MM.1S (cell line): ENCODE measurements at regions not wholly inside any gene's neighbourhood (a gene's known extent, or its start where the extent isn't known, plus 50 kb on each side); places are given as distances from the start of the nearest gene placed in this dataset.

Source experiments
- EZH2 ChIP-seq: fragments of 300-600 bp; sonication (generic); optimal IDR thresholded peaks from 2 replicates; pipeline ENCODE3; 2017; ENCODE audit warnings: low read depth, mild to moderate bottlenecking, antibody characterized with exemption, low read length, mixed read lengths
- EZH2phosphoT487 ChIP-seq: fragments of 300-600 bp; sonication (generic); IDR thresholded peaks from 2 replicates; pipeline ENCODE4 v1.6.1; 2018; ENCODE audit warnings: antibody characterized with exemption, low read length
- TF ChIP-seq, protein P1 (sequence below): fragments of 300-600 bp; sonication (generic); IDR thresholded peaks from 2 replicates; pipeline ENCODE4 v1.5.1; 2016; ENCODE audit warnings: antibody characterized with exemption, low read length, mixed read lengths

DNA sequence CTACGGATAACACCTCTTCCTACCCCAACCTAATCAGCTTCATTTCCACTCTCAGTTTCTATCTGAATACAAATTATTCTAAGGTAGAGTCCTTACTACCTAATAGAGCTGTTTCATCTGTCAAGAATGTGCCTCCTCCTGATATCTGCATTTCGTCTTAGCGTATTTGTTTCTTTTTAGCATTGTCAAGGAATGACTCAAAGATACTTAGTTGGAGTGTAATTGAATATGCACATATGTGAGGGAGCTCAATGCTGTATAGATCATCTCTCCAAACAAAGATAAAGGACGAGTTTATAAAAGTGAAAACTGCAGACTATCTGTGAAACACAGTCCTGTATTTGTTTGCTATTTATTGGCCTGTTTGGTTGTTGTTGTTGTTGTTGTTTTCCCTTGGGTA lies 2059.4 kb upstream of the CELF4 start:
- TF ChIP-seq, protein P1, sequence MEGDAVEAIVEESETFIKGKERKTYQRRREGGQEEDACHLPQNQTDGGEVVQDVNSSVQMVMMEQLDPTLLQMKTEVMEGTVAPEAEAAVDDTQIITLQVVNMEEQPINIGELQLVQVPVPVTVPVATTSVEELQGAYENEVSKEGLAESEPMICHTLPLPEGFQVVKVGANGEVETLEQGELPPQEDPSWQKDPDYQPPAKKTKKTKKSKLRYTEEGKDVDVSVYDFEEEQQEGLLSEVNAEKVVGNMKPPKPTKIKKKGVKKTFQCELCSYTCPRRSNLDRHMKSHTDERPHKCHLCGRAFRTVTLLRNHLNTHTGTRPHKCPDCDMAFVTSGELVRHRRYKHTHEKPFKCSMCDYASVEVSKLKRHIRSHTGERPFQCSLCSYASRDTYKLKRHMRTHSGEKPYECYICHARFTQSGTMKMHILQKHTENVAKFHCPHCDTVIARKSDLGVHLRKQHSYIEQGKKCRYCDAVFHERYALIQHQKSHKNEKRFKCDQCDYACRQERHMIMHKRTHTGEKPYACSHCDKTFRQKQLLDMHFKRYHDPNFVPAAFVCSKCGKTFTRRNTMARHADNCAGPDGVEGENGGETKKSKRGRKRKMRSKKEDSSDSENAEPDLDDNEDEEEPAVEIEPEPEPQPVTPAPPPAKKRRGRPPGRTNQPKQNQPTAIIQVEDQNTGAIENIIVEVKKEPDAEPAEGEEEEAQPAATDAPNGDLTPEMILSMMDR: no peak
- TF ChIP-seq EZH2 (no peak), EZH2phosphoT487 (no peak)
